ENCODE measurements at regions not wholly inside any gene's neighbourhood (a gene's known extent, or its start where the extent isn't known, plus 50 kb on each side); places are given as distances from the start of the nearest gene placed in this dataset.

- 92 to 95% methylated on average over 1 of the region's 1 CpG for WGBS, 2 experiments
- Histone ChIP-seq H3K27me3 (ENCODE audit: control insufficient read depth, insufficient read depth, low read length, poor library complexity, severe bottlenecking) (no peaks in the 10 kb centered on the region), H3K36me3 (ENCODE audit: control insufficient read depth, insufficient read depth, low read length) (no peaks in the 10 kb centered on the region), H3K4me1 (ENCODE audit: control insufficient read depth, insufficient read depth, low read length) (no peaks in the 10 kb centered on the region), H3K4me3 (ENCODE audit: insufficient read depth, low read depth, low read length) (no peak overlapping the region), H3K9me3 (ENCODE audit: control insufficient read depth, low read length) (no peaks in the 10 kb centered on the region), H3K27ac (ENCODE audit: insufficient read depth, low read depth, low read length, poor library complexity, severe bottlenecking) (no peak overlapping the region)
These were observed 413.9 kb upstream of the MAF start for GRCh38 chr16:80014241-80014939.

DNA sequence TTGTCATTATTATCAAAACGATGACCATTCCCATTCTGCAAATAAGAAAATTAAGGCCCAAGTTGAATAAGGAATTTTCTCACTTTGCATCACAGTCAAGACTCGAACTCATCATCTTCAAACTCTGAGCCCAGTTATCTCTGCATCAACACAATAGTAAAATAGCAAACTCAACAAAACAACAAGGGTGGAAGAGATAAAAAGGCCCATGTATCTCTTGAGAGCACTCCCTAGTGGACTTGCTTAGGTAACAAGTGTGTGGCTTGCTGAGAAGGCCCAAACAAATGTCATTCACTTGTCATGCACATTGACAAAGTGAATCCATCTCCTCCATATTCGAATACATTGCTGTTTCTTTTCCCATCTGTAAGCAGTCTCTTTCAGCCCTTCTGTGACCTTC, 412.0 kb upstream of the MAF start:
- no peaks in the 10 kb centered on the region for H3K4me1 ChIP-seq (ENCODE audit: control insufficient read depth, insufficient read depth, low read length)
- no peak overlapping the region for H3K4me3 ChIP-seq (ENCODE audit: insufficient read depth, low read depth, low read length)
- H3K27ac ChIP-seq (ENCODE audit: insufficient read depth, low read depth, low read length, poor library complexity, severe bottlenecking): no peak overlapping the region
- H3K27me3 ChIP-seq (ENCODE audit: control insufficient read depth, insufficient read depth, low read length, poor library complexity, severe bottlenecking): no peaks in the 10 kb centered on the region
- WGBS, 2 experiments: 82 to 83% methylated on average over 3 of the region's 3 CpGs
- no peaks in the 10 kb centered on the region for H3K36me3 ChIP-seq (ENCODE audit: control insufficient read depth, insufficient read depth, low read length)
- H3K9me3 ChIP-seq (ENCODE audit: control insufficient read depth, low read length): no peaks in the 10 kb centered on the region

- Histone ChIP-seq H3K27me3 (ENCODE audit: control insufficient read depth, insufficient read depth, low read length, poor library complexity, severe bottlenecking) (no peaks in the 10 kb centered on the region), H3K9me3 (ENCODE audit: control insufficient read depth, low read length) (no peaks in the 10 kb centered on the region), H3K27ac (ENCODE audit: insufficient read depth, low read depth, low read length, poor library complexity, severe bottlenecking) (no peak overlapping the region), H3K36me3 (ENCODE audit: control insufficient read depth, insufficient read depth, low read length) (no peaks in the 10 kb centered on the region), H3K4me1 (ENCODE audit: control insufficient read depth, insufficient read depth, low read length) (no peaks in the 10 kb centered on the region), H3K4me3 (ENCODE audit: insufficient read depth, low read depth, low read length) (no peak overlapping the region)
- 80 to 81% methylated on average over 4 of the region's 4 CpGs for WGBS, 2 experiments
These were observed 409.6 kb upstream of the MAF start for GRCh38 chr16:80009971-80010659.

- Histone ChIP-seq H3K4me3 (ENCODE audit: insufficient read depth, low read depth, low read length) (no peak overlapping the region), H3K27me3 (ENCODE audit: control insufficient read depth, insufficient read depth, low read length, poor library complexity, severe bottlenecking) (no peaks in the 10 kb centered on the region), H3K9me3 (ENCODE audit: control insufficient read depth, low read length) (no peaks in the 10 kb centered on the region), H3K27ac (ENCODE audit: insufficient read depth, low read depth, low read length, poor library complexity, severe bottlenecking) (no peak overlapping the region), H3K36me3 (ENCODE audit: control insufficient read depth, insufficient read depth, low read length) (no peaks in the 10 kb centered on the region), H3K4me1 (ENCODE audit: control insufficient read depth, insufficient read depth, low read length) (no peaks in the 10 kb centered on the region)
- 96 to 100% methylated on average over 2 of the region's 2 CpGs for WGBS, 2 experiments
These were observed 408.3 kb upstream of the MAF start for GRCh38 chr16:80008857-80009256.

DNA sequence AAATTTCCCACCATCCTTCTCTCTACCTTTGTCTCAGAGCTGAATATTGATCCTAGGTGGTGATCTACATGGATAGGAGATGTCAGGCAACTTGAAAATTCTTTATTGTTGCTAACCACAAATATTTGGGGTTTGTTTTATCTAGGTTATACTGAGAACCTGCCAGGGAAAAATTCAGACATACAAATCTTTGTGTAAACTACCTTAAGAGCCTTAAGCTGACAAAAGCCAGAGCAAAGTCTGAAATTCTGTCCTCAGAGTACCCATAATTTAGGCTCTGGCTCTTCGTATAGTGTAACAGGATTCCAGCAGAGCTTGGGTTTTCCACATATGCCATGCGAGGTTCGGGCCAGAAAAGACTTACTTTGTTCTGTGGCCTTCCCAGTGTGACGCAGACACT, 406.7 kb upstream of the MAF start:
- Histone ChIP-seq H3K36me3 (ENCODE audit: control insufficient read depth, insufficient read depth, low read length) (no peaks in the 10 kb centered on the region), H3K27me3 (ENCODE audit: control insufficient read depth, insufficient read depth, low read length, poor library complexity, severe bottlenecking) (no peaks in the 10 kb centered on the region), H3K27ac (ENCODE audit: insufficient read depth, low read depth, low read length, poor library complexity, severe bottlenecking) (no peak overlapping the region), H3K4me1 (ENCODE audit: control insufficient read depth, insufficient read depth, low read length) (no peaks in the 10 kb centered on the region), H3K9me3 (ENCODE audit: control insufficient read depth, low read length) (no peaks in the 10 kb centered on the region), H3K4me3 (ENCODE audit: insufficient read depth, low read depth, low read length) (no peak overlapping the region)
- 74 to 81% methylated on average over 4 of the region's 4 CpGs for WGBS, 2 experiments

GRCh38 chr16:80006241-80007215, 406.0 kb upstream of the MAF start:
- H3K9me3 ChIP-seq (ENCODE audit: control insufficient read depth, low read length): no peaks in the 10 kb centered on the region
- H3K4me1 ChIP-seq (ENCODE audit: control insufficient read depth, insufficient read depth, low read length): no peaks in the 10 kb centered on the region
- no peaks in the 10 kb centered on the region for H3K27me3 ChIP-seq (ENCODE audit: control insufficient read depth, insufficient read depth, low read length, poor library complexity, severe bottlenecking)
- H3K27ac ChIP-seq (ENCODE audit: insufficient read depth, low read depth, low read length, poor library complexity, severe bottlenecking): no peak overlapping the region
- no peaks in the 10 kb centered on the region for H3K36me3 ChIP-seq (ENCODE audit: control insufficient read depth, insufficient read depth, low read length)
- H3K4me3 ChIP-seq (ENCODE audit: insufficient read depth, low read depth, low read length): no peak overlapping the region
- 89 to 90% methylated on average over 15 to 16 of the region's 17 CpGs for WGBS, 2 experiments

DNA sequence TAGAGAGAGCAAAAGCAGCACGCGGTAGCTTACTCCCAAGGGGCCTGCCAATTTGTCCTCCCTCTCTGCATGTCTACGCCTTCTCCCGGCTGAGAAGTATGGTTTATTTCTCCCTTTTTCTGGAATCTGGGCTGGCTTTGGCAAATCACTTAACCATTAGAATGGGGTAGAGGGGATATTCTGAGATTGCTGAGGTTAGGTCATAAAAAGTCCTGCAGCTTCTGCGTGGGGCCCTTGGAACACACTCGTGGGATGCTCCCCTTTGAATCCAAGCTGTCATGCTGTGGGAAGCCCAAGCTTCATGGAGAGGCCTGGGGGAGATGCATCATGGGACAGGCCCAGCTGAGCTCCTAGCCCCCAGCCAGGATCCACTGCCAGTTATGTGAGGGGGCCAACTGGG, 403.6 kb upstream of the MAF start:
- Histone ChIP-seq H3K27me3 (ENCODE audit: control insufficient read depth, insufficient read depth, low read length, poor library complexity, severe bottlenecking) (no peaks in the 10 kb centered on the region), H3K4me1 (ENCODE audit: control insufficient read depth, insufficient read depth, low read length) (no peaks in the 10 kb centered on the region), H3K36me3 (ENCODE audit: control insufficient read depth, insufficient read depth, low read length) (no peaks in the 10 kb centered on the region), H3K4me3 (ENCODE audit: insufficient read depth, low read depth, low read length) (no peak overlapping the region), H3K9me3 (ENCODE audit: control insufficient read depth, low read length) (no peaks in the 10 kb centered on the region), H3K27ac (ENCODE audit: insufficient read depth, low read depth, low read length, poor library complexity, severe bottlenecking) (no peak overlapping the region)
- 96 to 99% methylated on average over 6 of the region's 6 CpGs for WGBS, 2 experiments

- H3K9me3 ChIP-seq (ENCODE audit: control insufficient read depth, low read length): no peaks in the 10 kb centered on the region
- no peaks in the 10 kb centered on the region for H3K36me3 ChIP-seq (ENCODE audit: control insufficient read depth, insufficient read depth, low read length)
- WGBS, 2 experiments: 100% methylated on average over 2 of the region's 2 CpGs; no CpG with 5 or more reads in 1 of the 2 experiments
- H3K27me3 ChIP-seq (ENCODE audit: control insufficient read depth, insufficient read depth, low read length, poor library complexity, severe bottlenecking): no peaks in the 10 kb centered on the region
- H3K4me1 ChIP-seq (ENCODE audit: control insufficient read depth, insufficient read depth, low read length): no peaks in the 10 kb centered on the region
- no peak overlapping the region for H3K27ac ChIP-seq (ENCODE audit: insufficient read depth, low read depth, low read length, poor library complexity, severe bottlenecking)
- H3K4me3 ChIP-seq (ENCODE audit: insufficient read depth, low read depth, low read length): no peak overlapping the region
These were observed 401.7 kb upstream of the MAF start for GRCh38 chr16:80002261-80002660.

DNA sequence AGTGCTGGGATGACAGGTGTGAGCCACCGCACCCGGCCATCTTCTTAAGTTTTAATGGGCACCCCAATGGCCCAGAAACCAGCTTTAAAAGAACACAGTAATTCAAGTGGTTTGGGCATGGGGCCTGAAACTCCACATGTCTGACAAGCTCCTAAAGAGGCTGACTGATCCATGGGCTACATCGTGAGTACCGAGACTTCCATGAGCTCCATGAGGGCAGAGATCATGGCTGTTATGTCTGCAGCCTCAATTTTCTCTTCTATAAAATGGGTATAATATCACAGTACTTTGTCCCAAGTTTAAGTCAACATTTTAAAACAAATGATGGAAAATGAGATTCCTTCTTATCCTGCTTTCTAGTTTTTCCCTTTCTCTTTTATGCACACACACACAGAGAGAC, 397.6 kb upstream of the MAF start:
- no peaks in the 10 kb centered on the region for H3K36me3 ChIP-seq (ENCODE audit: control insufficient read depth, insufficient read depth, low read length)
- H3K4me1 ChIP-seq (ENCODE audit: control insufficient read depth, insufficient read depth, low read length): no peaks in the 10 kb centered on the region
- H3K4me3 ChIP-seq (ENCODE audit: insufficient read depth, low read depth, low read length): no peak overlapping the region
- no peaks in the 10 kb centered on the region for H3K27me3 ChIP-seq (ENCODE audit: control insufficient read depth, insufficient read depth, low read length, poor library complexity, severe bottlenecking)
- H3K9me3 ChIP-seq (ENCODE audit: control insufficient read depth, low read length): no peaks in the 10 kb centered on the region
- H3K27ac ChIP-seq (ENCODE audit: insufficient read depth, low read depth, low read length, poor library complexity, severe bottlenecking): no peak overlapping the region
- WGBS, 2 experiments: 92 to 97% methylated on average over 4 of the region's 4 CpGs

GRCh38 chr16:79997257-79997656, 396.7 kb upstream of the MAF start:
- Histone ChIP-seq H3K9me3 (ENCODE audit: control insufficient read depth, low read length) (no peaks in the 10 kb centered on the region), H3K27me3 (ENCODE audit: control insufficient read depth, insufficient read depth, low read length, poor library complexity, severe bottlenecking) (no peaks in the 10 kb centered on the region), H3K36me3 (ENCODE audit: control insufficient read depth, insufficient read depth, low read length) (no peaks in the 10 kb centered on the region), H3K27ac (ENCODE audit: insufficient read depth, low read depth, low read length, poor library complexity, severe bottlenecking) (no peak overlapping the region), H3K4me1 (ENCODE audit: control insufficient read depth, insufficient read depth, low read length) (no peaks in the 10 kb centered on the region), H3K4me3 (ENCODE audit: insufficient read depth, low read depth, low read length) (no peak overlapping the region)
- 82 to 83% methylated on average over 6 of the region's 6 CpGs for WGBS, 2 experiments
